Adrenal gland (tissue), 9 donors: ENCODE measurements at regions not wholly inside any gene's neighbourhood (a gene's known extent, or its start where the extent isn't known, plus 50 kb on each side); places are given as distances from the start of the nearest gene placed in this dataset.

Experiments
- DNase-seq, 7 donors: peaks; one replicate each; pipeline ENCODE4 v3.0.0-alpha.2; 2019 to 2020
- H3K27ac ChIP-seq, 5 donors: fragments of 200-600 bp; sonication (generic) in 4 of 5; 1 replicate in 3 of 5; 2 replicates in 2 of 5; pipeline versions ENCODE4 v1.5.1 to v1.8.0; 2016 to 2020; ENCODE audit warnings: mild to moderate bottlenecking in 1 of 5
- H3K27me3 ChIP-seq: fragments of 200-600 bp; 2 replicates; pipeline ENCODE4 v1.8.0; 2021
- H3K36me3 ChIP-seq, 2 donors: fragments of 200-600 bp; replicated peaks in 1 of 2; 1 replicate in 1 of 2; 2 replicates in 1 of 2; pipeline versions ENCODE4 v1.5.1 to v1.8.0; 2018 to 2022
- H3K4me1 ChIP-seq, 2 donors: fragments of 200-600 bp; replicated peaks in 1 of 2; 1 replicate in 1 of 2; 2 replicates in 1 of 2; pipeline versions ENCODE4 v1.5.1 to v1.8.0; 2018 to 2021
- H3K4me3 ChIP-seq, 4 donors: fragments of 200-600 bp; sonication (generic) in 3 of 4; one replicate each; pipeline ENCODE4 v1.5.1; 2016 to 2018
- H3K9me3 ChIP-seq, 3 donors: fragments of 200-600 bp; sonication (generic) in 1 of 3; replicated peaks in 1 of 3; 1 replicate in 2 of 3; 2 replicates in 1 of 3; pipeline versions ENCODE4 v1.5.1 to v1.8.0; 2016 to 2021
- POLR2A ChIP-seq, 2 donors: fragments of 450-650 bp; IDR thresholded peaks; one replicate each; pipeline ENCODE4 v1.6.1; 2017; ENCODE audit warnings: antibody characterized with exemption in 2 of 2, mild to moderate bottlenecking in 2 of 2, moderate library complexity in 1 of 2
- WGBS, 4 donors: extraction: QIAGEN DNeasy Blood & Tissue Kit in 2 of 4; methylation state at CpG; one replicate each; pipeline versions ENCODE4 v1.1.5 to v1.1.7; 2013 to 2017; 5-methylcytosine and 5-hydroxymethylcytosine counted together
- intact Hi-C, 2 donors: fragments of 100-400 bp; cut with DNase I; formaldehyde crosslinking; loops; one replicate each; pipeline versions ENCODE4 v1.14.1 to v1.15.0; 2022 to 2023
- TF ChIP-seq, protein P1 (sequence below), 6 experiments: fragments of 450-650 bp in 4 of 6; fragments of 200-600 bp in 2 of 6; sonication (generic) in 1 of 6; IDR thresholded peaks; 1 replicate in 5 of 6; 2 replicates in 1 of 6; pipeline versions ENCODE4 v1.5.1 to v1.8.0; 2016 to 2021; ENCODE audit warnings: antibody characterized with exemption in 6 of 6, mild to moderate bottlenecking in 2 of 6, moderate library complexity in 1 of 6
- donor health status: healthy with polysubstance abuse.
- donor health status: Bipolar disorder and iron deficiency.
- donor health status: DM: yes; HTN: yes; CAD: no.
- donor health status: DM: no; HTN: no; CAD: no.
- donor health status: DM: no; HTN: no; CAD: no.

DNA sequence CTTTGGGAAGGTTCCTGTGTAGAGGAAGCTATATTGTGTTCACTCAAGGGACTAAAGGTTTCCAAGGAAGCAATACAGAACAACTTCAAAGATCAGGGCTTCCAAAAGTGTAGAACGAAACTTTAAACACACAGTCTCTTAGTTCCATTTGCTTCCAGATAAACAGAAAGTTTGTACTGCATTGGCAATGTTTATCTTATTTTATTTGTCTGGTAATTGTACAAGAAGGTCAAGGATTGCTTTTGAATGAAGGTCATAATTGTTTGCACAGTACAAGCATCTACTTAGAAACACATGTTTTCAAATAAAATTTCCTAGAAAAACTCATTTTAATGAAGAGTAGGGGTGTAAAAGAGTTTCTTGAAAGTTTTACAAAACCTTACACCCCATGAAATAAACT is 712.7 kb upstream of the SGCG start:
- no peak for DNase-seq
- 20 to 44% (median 33%) methylated on average over 1 of the region's 1 CpG for WGBS, 4 donors
- H3K4me3 ChIP-seq = no peak overlapping the region
- no peaks in the 10 kb centered on the region for H3K9me3 ChIP-seq
- intact Hi-C loops = no loop called here
- H3K36me3 ChIP-seq = no peaks in the 10 kb centered on the region
- no peak overlapping the region for H3K27ac ChIP-seq
- H3K27me3 ChIP-seq = no peaks in the 10 kb centered on the region
- H3K4me1 ChIP-seq = no peaks in the 10 kb centered on the region
- no peak for TF ChIP-seq POLR2A (IDR thresholded peaks at IDR 0.05)
- TF ChIP-seq, protein P1, sequence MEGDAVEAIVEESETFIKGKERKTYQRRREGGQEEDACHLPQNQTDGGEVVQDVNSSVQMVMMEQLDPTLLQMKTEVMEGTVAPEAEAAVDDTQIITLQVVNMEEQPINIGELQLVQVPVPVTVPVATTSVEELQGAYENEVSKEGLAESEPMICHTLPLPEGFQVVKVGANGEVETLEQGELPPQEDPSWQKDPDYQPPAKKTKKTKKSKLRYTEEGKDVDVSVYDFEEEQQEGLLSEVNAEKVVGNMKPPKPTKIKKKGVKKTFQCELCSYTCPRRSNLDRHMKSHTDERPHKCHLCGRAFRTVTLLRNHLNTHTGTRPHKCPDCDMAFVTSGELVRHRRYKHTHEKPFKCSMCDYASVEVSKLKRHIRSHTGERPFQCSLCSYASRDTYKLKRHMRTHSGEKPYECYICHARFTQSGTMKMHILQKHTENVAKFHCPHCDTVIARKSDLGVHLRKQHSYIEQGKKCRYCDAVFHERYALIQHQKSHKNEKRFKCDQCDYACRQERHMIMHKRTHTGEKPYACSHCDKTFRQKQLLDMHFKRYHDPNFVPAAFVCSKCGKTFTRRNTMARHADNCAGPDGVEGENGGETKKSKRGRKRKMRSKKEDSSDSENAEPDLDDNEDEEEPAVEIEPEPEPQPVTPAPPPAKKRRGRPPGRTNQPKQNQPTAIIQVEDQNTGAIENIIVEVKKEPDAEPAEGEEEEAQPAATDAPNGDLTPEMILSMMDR (IDR thresholded peaks at IDR 0.05) = no peak

- no peak for DNase-seq
- intact Hi-C loops = no loop called here
- H3K27ac ChIP-seq = no peak overlapping the region
- no peak overlapping the region for H3K4me3 ChIP-seq
- H3K27me3 ChIP-seq = no peaks in the 10 kb centered on the region
- H3K4me1 ChIP-seq = no peaks in the 10 kb centered on the region
- no peaks in the 10 kb centered on the region for H3K9me3 ChIP-seq
- no peaks in the 10 kb centered on the region for H3K36me3 ChIP-seq
- 70 to 87% (median 79%) methylated on average over 4 of the region's 4 CpGs for WGBS, 4 donors
- no peak for TF ChIP-seq POLR2A (IDR thresholded peaks at IDR 0.05)
- TF ChIP-seq, protein P1 (IDR thresholded peaks at IDR 0.05) = no peak
Measured at GRCh38 chr13:22468824-22469223, 712.0 kb upstream of the SGCG start.

- Histone ChIP-seq H3K9me3 (no peaks in the 10 kb centered on the region), H3K4me3 (no peak overlapping the region), H3K36me3 (no peaks in the 10 kb centered on the region), H3K27me3 (no peaks in the 10 kb centered on the region), H3K27ac (no peak overlapping the region), H3K4me1 (no peaks in the 10 kb centered on the region)
- WGBS, 4 donors = 61 to 73% (median 67%) methylated on average over 4 of the region's 4 CpGs
- intact Hi-C loops = no loop called here
- no peak for DNase-seq
- TF ChIP-seq, protein P1 (IDR thresholded peaks at IDR 0.05) = no peak
- no peak for TF ChIP-seq POLR2A (IDR thresholded peaks at IDR 0.05)
Measured at GRCh38 chr13:22469452-22469851, 711.3 kb upstream of the SGCG start.

- no peak overlapping the region for H3K27ac ChIP-seq
- H3K36me3 ChIP-seq = no peaks in the 10 kb centered on the region
- H3K4me3 ChIP-seq = no peak overlapping the region
- intact Hi-C loops = no loop called here
- 82 to 90% (median 85%) methylated on average over 3 of the region's 3 CpGs for WGBS, 4 donors
- no peak for TF ChIP-seq POLR2A (IDR thresholded peaks at IDR 0.05)
- TF ChIP-seq, protein P1 (IDR thresholded peaks at IDR 0.05) = no peak
- no peaks in the 10 kb centered on the region for H3K9me3 ChIP-seq
- no peaks in the 10 kb centered on the region for H3K4me1 ChIP-seq
- no peak for DNase-seq
- H3K27me3 ChIP-seq = no peaks in the 10 kb centered on the region
Measured at GRCh38 chr13:22470075-22470474, 710.7 kb upstream of the SGCG start.
